Tongue (tissue), 1 donor: ENCODE measurements at regions not wholly inside any gene's neighbourhood (a gene's known extent, or its start where the extent isn't known, plus 50 kb on each side); places are given as distances from the start of the nearest gene placed in this dataset.
A peak's percentile ranks its signal among the peaks of the same experiment; 100 is the strongest.
"Not testable (repeated sequence)": the region's sequence is repeated elsewhere in the genome, so short reads cannot be mapped to it uniquely, and the experiment has no call there.

Experiments used
- DNase-seq: peaks from one replicate; pipeline ENCODE4 v3.0.0-alpha.2; 2015

DNA sequence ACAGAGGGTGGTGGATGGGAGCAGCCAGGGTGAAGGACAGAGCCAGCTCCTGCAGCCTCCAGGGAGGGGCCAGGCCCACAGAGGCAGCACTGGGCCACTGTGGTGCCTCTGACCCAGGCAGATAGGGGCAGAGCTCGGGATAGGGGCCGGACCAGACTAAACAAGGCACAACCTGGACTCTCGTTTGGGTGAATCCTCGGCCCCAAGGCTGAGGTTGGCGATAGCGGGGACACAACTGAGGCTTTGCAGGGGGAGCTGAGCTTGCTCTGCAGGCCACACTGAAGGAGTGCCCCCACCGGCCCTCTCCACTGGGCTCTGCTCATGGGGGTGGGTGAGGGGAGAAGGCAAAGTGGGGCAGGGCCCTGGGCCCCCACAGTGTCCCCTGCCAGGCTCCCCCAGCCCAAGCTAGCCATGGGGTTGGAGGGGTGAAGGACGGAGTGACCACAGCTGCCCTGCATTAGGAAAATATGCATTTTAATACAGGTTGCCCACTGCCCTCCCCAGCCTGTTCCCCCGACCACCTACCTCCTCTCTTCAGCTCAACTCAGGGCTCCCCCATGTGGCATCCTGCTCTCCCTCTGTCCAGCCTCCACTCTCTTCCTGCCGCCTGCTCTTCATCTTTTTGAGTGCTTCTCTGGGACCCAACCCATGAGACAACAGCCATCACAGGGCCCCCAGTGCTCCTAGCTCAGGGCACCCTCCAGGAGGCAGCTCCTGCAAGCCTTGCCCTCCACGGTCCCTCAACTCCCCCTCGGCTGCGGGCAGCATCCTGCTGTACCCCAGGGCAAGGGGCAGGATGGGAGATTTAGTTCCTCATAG lies 152.8 kb downstream of the INHBB start:
- no peak for DNase-seq

DNA sequence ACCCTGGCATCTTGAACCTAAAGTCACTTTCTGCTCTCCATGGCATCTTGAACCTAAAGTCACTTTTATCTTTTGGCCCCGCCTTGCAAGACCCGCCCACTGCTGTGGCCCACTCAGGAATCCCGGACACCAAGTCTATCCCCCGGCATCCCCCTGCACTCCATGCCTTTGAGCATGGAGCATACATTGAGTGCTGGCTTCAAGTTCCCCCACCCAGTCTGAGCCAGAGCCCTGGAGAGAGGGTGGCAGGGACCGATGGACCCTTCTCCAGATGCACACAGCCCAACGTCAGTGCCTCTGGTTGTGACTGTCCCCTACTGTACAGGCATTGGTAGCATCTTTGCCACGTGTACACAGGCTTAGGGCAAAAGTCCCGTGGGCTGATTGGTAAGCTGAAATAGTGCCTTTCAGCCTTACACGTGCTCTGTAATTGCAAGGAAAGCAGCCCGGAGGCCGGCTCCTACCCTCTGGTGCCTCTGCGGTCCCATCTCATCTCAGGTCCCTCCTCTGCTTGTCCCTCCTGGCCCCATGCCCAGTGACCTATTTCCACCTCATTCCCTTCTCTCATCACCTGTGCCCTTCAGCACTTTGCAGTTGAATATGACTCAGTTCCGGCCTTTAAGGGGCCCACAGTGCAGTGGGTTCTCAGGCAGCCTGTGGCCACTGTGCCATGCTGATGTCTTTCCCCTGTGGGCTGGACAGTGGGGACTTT lies 154.0 kb downstream of the INHBB start:
- no peak for DNase-seq

DNA sequence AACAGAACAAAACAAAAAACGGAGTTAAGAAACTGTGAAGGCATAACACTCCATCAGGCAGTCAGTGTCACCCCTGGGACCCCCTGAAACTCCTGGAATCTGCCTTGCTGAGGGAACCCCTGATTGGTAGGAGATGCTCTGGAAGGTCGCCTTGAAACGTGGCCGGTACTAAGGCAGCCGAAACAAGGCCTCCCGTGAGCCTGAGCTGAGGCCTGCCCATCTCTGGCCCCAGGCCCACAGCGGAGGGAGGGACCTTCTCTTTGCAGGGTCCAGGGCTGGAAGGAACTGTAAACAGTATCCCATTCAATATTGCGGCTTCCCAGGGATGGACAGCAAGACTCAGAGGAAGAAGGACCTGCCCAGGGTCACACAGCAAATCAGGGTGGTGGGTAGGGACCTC lies 155.7 kb downstream of the INHBB start:
- DNase-seq = no peak

DNA sequence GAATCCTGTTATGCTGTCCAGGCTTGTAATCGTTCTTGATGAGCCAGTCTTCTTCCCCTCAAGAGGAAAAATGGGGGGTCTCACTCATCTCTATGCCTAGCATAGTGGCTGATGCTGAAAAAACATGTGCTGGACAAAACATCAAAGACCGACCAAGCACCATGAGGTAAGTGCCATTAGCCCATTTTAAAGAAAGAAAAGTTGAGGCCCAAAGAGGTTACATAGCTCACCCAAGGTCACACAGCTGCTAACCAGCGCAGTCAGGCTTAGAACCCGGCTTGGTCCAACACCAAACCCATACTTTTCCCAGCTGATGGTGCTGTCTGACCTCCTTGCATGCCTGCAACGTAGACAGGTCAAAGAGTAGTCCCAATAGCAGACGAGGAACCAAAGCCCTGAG lies 156.4 kb downstream of the INHBB start:
- no peak for DNase-seq

DNA sequence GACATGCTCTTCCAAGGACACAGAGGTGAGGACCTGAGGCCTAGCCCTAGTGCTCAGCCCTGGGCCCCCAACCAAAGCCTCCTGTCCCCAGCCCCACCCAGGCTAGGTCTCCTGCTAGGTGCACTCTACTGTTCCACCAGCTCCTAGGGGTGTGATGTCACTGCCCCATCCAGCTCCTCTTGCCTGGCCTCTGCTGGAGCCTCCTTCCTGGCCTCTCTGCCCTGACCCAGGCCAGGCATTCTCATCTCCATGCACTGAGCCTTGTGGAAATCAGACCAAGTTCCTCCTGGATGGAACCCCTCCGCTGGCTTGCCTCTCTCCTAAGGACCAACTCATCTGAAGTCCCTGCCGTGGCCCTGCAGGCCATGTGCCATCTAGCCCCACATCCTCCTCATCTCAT lies 156.8 kb downstream of the INHBB start:
- no peak for DNase-seq

DNA sequence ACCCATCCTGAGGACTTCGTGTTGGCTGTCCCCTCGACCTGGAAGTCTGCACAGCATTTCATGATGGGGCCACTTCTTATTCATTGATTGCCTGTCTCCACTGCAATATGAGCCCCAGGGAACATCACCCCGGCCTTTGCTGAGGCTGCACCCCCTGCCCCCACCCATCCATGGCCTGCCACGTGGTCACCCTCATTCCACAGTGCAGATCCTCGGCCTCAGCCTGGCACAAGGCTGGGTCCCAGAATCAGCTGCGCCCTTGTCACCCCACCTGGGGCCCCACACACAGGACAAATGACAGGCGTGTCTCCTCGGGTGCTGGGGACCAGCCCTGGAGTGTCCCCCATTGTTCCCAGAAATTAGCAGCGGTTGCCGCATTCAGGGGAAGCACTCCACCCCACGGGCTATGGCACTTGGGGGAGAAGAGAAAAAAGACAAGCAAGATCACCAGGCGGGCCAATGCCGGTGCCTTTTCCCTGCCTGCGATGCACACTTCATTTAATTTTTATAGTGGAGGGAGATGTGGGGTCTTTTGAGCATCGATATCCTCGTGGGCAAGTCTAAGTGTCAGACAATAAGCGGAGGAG lies 157.4 kb downstream of the INHBB start:
- DNase-seq = no peak

DNA sequence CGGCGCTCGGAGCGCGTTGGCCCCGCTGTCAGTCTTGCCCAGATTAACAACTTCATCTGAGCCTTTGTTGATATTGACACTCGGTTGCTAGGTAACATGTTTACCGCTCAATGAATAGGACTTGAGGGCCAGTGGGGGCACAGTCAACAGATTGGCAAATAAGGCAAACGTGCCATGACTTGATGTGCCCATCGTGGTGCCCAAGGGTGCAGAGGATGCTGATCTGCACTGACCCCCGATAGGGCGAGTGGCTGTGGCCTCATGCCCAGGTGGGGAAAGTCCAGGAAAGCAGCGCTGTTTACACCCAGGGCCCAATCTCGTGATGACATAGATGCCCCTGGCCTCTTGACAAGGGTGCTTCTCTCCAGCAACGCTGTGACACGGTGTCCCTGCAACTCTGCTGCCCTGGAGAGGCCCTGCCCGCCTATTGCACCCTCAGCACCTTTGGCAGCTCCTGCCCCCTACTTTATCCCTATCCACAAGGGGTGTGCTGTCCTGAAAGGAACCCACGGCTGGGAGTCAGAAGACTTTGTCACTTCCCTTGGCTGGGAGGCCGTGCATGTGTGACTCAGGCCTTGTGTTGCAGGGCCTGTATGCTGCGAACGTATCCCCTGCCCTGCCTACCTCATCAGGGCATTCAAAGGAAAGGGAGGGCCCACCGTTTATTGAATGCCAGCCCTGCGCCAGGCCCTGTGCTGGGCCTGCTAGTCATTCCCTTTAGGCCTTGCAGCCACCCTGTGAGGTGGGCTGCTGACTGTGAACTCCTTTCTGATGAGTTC lies 158.0 kb downstream of the INHBB start:
- DNase-seq = no peak

DNA sequence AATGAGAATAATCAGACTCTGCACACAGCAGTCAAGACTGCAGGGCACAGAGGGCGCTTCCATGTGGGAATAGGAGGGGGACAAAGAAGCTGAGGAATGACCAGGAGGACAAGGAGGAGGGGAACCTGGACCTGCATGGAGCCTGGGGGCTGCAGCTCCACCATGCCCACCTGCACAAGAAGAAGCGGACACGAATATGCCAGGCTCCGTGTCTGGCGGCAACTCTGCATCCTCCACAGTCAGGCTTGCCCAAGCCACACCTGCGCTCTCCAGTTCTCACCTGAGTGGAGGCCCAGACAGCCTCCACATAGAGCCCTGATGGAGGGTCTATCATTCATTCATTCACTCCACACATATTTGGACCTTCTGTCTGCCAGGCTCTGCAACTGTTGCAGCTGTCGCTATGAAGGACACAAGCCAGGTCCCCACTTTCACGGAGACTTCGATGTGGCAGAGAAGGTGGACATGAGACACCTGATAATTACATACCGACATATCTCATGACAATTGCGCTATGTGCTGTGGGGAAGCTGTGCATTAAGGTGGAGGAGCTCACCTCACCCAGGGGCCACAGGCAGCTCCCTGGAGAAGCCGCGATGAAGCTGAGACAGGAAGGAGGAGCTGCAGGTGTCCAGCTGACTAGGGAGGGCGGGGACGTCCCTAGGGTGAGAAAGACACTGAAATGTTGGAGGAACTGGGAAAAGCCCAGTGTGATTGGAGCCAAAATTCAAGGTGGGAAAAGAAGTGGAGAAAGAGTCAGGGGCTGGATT lies 159.2 kb downstream of the INHBB start:
- no peak for DNase-seq

DNA sequence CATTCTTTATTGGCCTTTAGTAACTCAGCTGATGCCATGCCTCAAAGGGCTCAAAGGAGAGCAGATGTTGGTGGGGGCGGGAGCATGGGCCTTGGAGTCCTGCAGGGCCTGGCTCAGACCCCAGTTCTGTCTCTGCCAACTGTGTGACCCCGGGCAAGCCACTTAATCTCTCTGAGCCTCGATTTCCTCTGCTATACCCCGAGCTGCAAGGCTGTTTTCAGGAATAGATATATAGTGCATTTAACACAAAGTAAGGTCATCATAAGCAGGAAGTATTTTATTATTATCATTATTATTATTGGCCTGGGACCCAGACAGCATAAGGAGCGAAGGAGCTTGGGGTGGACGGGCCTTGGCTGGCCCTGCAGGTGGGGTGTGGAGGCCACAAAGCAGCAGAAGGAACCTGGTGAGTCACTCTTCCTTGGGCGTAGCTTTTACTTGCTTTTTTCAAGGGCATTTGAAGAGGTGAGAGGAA lies 162.7 kb downstream of the INHBB start:
- DNase-seq = no peak

DNA sequence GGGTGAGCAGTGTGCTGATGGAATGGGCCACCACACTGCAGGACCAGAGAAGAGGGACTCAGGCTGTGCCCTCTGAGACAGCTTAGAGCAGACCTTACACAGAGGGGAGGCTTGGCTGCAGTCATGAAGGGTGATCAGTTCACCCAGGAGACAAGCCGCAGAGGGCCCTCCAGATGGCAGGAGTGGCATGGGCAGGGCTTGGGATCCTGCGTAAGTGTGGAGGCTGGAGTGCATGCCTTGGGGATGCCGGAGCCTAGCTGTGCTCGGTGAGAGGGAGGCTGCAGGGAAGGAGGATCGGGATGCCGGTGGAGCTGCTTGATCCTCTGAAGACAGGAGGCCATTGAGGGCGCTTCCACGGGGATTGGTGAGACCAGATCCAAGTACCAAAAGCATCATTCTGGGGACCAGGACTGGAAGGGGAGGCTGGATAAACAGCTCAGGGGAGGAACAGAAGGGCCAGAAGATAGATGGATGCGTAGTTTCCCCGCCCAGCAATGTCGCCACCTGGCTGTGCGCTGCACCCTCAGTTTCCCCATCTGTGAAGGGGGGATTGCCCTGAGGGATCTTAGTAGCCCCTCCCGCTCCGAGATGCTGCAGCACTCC lies 163.4 kb downstream of the INHBB start:
- no peak for DNase-seq

DNA sequence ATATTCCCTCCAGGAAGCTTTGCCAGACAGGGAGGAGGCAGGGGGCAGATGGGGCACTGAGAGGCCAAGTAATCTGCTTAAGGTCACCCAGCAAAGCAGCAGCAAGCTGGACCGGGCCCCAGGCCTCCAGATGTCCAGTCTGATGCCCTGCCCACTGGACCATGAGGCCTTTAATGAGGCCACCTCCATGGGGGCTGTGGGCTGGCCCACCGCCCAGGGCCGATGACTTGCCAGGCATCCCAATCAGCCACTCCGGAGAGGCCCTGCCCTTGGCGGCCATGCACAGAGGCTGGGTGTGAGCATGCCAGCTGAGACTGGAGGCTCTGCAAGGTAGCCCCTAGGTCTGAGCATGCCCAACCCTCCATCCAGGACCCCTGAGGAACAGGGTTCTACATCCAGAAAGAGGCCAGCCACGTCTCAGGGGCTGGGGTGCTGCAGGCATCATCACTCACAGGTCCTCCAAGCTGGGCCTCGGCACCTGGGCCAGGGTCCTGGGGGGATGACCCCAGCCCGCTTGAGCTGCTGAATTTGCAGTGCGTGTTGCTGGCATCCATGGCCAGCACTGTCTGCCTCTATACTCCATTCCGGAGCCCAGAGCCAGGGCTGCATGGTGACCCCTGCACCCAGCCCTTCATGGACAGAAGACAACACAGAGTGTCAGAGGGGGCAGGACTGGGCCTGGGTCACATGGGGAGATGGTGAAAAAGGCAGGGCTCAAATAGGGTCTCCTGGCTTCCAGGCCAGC lies 164.2 kb downstream of the INHBB start:
- DNase-seq = no peak

DNA sequence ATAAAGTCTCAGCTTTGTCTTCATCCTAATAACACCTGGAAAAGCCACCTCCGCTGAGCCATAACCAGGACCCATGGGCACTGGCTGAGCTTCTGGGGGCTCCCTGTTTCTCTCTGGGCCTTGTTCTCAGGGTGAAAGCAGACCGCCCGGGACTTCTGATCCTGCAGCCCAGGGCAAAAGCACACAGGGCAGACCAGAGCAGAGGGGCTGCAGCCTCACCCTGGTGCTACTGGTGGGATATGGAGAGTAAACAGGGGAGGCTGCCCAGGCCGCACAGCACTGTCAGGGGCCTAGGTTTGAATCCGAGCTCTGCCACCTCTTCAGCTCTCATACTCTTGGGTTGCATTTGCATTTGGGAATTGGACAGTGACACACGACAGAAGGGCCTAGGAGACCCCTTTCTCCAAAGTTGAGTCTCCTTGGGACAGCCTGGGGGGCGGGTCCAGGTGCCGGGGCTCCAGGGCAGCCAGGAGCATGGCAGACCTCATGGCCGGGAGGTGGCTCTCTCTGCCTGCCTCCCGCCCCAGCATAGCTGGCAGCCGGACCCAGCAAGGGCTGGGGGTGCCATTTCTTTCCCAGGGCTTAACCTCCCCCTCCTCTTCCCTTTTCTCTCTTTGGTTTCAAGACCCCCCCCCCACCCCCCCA lies 164.9 kb downstream of the INHBB start:
- DNase-seq = no peak

DNA sequence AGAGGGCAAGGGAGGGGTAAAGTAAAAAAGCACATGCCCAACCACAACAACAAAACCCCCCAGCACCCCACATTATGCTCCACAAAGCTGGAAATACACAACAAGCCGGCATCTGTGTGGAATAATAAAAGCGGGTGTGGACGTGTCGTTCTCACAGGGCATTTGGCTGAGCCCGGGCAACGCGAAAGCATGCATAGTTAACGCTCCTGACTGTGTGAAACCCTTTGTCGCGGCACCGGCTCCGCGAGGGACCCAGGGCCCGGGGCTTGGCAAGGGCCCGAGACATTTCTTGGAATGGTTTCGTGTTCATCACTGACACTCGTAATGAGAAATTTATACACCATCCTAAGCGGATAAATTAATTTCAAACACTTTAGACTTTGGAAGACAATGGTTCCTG lies 165.6 kb downstream of the INHBB start:
- DNase-seq = peak; percentile 20

DNA sequence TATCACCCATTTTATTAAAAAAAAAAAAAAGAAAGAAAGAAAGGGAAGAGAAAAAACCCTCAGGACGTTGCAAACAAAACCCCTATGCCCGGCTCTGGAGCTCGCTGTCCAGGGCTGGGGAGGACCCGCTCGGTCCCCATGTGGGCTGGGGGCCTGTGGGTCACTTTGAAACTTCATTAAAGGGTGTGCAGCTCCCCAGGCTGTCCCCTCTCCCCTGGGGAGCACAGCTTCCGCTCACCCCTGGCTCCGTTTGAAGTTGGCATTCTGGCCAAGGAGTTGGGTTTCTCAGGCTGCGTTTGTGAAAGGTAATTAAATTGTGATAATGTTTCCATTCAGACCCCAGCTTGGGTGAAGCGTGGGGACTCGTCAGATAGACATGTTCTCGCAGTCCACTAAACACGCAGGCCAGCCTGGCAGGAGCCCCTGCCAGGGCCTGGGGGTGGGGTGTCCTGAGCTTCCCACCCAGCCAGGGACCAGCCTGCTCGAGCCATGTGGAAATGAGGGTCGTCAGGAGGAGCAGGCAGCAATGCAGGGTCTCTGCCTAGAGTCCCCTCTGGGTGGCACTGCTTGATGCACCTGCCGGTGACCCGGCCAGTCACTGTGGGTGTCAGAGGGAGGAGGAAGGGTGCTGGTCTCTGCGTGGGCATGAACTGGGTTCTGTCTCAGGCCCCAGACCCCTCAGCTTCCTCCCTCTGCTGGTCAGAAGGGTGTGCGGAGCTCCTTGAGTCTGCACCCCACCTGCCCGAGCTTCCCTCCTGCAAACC lies 166.2 kb downstream of the INHBB start:
- no peak for DNase-seq

DNA sequence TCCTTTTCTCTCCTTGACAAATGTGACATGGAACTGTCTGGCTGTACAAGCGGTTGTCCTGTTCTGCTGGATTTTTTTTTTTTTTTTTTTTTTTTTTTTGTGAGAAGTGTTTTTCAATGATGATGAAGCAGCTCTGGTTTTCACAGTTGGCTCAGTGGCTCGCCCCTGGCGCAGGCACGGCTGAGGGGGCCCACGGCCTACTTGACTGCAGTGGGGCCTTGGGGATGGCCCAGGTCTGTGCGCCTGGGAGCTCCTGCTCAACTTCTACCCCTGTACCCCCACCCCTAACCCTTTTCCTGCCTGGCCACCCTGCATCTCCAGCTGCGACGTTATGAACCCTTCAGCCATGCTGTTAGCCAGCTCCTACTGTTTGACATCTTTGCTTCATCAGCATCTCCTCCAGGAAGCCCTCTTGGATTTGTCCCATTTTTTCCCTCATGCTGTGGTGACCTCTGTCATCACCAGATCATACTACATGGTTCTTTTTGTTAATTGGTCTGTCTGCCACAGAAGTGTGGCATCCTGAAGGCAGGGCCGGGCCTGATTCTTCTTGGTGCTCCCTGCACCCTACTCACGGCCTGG lies 167.9 kb downstream of the INHBB start:
- no peak for DNase-seq

DNA sequence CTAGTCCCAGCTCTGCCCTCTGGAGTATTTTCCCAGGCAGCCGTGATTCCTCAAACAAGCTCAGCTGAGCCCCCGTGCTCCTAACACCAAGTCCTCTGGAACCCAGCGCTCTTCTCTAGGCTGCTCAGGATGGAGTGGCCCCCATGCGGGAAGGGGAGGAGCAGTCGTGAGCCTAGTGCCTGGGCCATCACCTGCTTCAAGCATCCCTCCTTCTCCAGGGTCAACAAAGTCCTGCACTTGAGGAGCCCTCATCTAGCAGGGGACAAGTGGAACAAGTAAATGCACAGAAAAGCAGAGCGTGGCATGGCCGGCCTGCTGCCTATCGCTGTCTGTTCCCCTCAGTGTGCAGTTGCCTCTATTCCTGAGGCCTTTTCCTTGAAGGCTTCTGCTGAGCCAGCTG lies 168.6 kb downstream of the INHBB start:
- DNase-seq = no peak

DNA sequence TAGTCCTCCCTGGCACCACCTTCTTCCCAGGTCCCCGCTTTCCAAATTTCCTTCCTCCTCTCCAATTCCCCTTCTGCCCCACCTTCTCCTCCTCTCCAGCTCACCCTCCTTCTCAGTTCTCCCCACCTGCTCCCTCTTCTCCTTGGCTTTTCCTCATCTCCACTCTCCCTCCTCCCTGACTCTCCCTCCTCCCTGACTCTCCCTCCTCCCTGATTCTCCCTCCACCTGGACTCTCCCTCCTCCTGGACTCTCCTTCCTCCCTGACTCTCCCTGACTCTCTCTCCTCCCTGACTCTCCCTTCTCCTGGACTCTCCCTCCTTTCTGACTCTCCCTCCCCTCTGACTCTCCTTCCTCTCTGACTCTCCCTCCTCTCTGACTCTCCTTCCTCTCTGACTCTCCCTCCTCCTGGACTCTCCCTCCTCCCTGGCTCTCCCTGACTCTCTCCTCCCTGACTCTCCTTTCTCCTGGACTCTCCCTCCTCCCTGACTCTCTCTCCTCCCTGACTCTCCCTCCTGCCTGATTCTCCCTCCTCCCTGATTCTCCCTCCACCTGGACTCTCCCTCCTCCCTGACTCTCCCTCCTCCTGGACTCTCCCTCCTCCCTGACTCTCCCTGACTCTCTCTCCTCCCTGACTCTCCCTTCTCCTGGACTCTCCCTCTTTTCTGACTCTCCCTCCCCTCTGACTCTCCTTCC lies 169.3 kb downstream of the INHBB start:
- DNase-seq = not testable (repeated sequence)
